ENCODE measurements at regions not wholly inside any gene's neighbourhood (a gene's known extent, or its start where the extent isn't known, plus 50 kb on each side); places are given as distances from the start of the nearest gene placed in this dataset.

DNA sequence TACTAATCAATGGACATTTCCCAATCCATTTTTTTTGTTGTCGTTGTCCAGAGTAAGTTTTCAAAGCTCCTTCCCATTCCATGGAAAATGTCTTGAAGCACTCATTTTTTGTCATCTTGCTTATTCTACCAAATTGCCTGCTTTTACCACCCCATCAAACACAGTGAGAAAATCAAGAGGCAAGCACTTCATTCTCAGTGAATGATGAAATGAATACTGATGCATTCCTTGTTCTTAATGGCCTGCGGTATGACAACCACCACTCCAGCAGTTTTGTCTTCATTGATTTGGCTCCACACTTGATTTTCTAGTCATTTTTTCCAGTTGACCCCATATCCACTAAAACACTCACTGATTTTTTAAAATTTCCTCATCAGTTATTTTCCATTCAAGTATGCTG lies 193.5 kb upstream of the ANKH start:
- Mint-ChIP-seq H3K27me3 (no peaks in the 10 kb centered on the region), H3K4me3 (no peak overlapping the region), H3K4me1 (ENCODE audit: low read depth) (no peaks in the 10 kb centered on the region), H3K9me3 (ENCODE audit: low read depth) (no peaks in the 10 kb centered on the region), H3K36me3 (no peaks in the 10 kb centered on the region), H3K27ac (no peak overlapping the region)

DNA sequence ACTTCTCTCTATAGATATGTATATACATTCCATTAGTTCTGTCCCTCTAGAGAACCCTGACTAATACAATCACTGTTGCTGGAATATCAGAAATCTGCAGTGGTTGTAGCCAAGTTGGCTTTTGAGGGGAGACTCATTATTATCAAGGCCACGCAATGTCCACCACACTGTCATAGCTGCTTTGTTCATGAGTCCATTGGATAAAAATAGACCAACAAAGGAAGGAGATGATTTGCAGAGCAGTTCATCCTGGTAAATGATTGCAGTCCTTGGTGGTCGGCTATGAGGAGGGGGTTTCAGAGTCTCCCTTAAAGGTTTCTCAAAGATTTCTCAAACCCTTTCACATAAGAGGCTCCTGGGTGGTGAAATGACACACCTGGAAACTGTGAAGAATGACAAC lies 192.8 kb upstream of the ANKH start:
- H3K4me1 Mint-ChIP-seq (ENCODE audit: low read depth) = no peaks in the 10 kb centered on the region
- H3K9me3 Mint-ChIP-seq (ENCODE audit: low read depth) = no peaks in the 10 kb centered on the region

DNA sequence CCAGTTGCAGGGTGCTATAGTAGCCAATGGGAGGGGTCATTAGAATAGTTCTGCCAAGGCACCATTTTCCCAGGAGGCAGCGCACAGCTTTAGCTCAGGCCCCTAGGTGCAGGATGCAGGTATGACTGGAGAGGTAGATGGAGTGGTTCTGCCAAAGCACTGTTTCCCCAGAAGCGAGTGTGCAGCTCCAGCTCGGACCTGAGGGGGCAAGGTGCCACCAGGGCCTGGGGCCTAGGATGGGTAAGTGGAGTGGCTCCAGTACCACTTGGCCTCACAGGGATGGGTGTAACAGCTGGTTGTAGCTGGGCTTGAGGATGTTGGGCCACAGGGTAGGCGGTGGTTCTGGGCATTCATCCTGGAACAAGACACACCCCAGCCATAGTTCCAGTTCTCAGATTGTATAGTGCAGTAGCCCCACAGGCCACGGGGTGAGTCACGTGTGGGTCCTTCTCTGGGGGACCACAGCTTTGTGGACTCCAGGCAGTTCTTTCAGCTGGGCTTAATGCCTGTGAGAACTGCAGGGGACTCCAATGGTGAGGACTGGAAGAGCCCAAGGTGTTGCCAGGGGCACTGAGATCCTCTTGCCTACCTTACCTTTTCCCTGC lies 185.5 kb upstream of the ANKH start:
- no peak overlapping the region for H3K4me3 Mint-ChIP-seq
- H3K4me1 Mint-ChIP-seq (ENCODE audit: low read depth) = no peaks in the 10 kb centered on the region
- peaks cover 4% of the 10 kb centered on the region for H3K36me3 Mint-ChIP-seq
- H3K27me3 Mint-ChIP-seq = peaks cover 9% of the 10 kb centered on the region
- no peak overlapping the region for H3K27ac Mint-ChIP-seq
- H3K9me3 Mint-ChIP-seq (ENCODE audit: low read depth) = peaks cover 7% of the 10 kb centered on the region

More for the DNA sequence above, 192.8 kb upstream of the ANKH start:
- Mint-ChIP-seq H3K4me3 (no peak overlapping the region), H3K27ac (no peak overlapping the region), H3K27me3 (no peaks in the 10 kb centered on the region), H3K36me3 (no peaks in the 10 kb centered on the region)

DNA sequence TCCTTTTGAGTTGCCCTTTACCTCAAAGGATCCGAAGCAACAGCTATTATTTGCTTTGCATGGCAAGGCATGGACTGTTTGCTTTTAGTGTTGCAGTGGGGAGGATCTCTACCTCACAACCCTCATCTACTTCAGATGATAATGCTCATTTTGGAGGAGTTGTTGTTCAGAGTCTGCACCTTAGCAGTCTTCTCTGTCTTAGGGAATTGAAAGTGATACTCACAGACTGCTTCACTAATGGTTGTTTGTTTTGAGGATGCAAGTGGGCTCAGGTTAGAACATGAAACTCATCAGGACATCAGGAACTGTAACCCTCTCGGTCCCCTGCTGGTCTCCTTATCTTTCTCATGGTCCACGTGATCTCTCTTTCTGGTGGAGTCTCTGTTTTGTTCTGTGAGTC lies 172.9 kb upstream of the ANKH start:
- Mint-ChIP-seq H3K9me3 (ENCODE audit: low read depth) (peaks cover 8% of the 10 kb centered on the region), H3K27me3 (peaks cover 5% of the 10 kb centered on the region), H3K36me3 (peaks cover 14% of the 10 kb centered on the region), H3K27ac (no peak overlapping the region), H3K4me3 (no peak overlapping the region), H3K4me1 (ENCODE audit: low read depth) (no peaks in the 10 kb centered on the region)

DNA sequence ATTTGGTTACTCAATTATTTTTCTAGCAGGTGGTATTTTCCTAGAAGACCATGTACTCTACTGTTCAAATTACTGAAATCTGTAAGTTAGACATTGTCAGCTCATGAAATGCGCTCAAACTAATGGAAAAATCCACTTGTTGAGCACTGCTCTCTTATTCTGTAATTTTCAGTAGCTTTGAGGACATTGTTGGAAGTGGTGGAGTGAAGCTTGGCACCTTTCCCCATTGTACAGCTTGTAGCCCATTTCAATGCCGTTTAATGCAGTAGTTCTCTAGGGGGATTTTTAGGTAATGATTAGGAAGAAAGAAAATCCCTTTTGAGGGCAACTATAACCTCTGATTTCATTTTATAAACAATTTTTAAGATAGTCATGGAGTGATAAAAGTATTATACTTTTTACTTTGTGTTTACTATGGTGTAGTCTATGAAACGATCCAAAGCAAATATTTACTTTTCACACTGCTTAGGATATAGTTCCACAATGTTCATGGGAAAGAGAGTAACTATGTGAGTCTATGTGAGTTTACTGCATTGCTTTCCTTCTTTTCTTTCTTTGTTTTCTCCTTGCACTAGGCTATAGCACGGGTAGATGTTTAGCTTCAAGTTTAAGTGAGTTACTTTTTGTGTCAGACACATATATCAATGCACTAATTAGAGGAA lies 165.8 kb upstream of the ANKH start:
- H3K36me3 Mint-ChIP-seq = peaks cover 20% of the 10 kb centered on the region
- no peak overlapping the region for H3K4me3 Mint-ChIP-seq
- H3K4me1 Mint-ChIP-seq (ENCODE audit: low read depth) = no peaks in the 10 kb centered on the region
- H3K27ac Mint-ChIP-seq = no peak overlapping the region
- H3K27me3 Mint-ChIP-seq = peaks cover 2% of the 10 kb centered on the region
- H3K9me3 Mint-ChIP-seq (ENCODE audit: low read depth) = peaks cover 8% of the 10 kb centered on the region

DNA sequence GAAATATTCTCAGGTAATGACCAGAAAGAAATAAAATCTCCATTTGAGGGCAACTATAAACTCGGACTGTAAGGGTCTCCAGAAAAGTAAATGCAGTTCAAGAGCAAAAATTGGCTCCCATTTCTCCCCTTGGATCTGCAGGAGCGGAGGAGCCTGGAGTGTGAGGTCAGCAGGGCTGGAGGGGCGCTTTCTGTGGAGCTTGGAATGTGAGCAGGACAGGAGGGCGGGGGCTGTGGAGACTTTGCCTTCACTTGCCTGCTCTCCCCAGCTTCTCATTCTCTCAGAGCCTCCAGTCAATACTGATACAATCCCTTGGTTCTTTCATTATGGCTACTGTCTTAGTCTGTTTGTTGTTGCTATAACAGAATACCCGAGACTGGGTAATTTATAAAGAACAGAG lies 162.8 kb upstream of the ANKH start:
- no peak overlapping the region for H3K27ac Mint-ChIP-seq
- peaks cover 4% of the 10 kb centered on the region for H3K36me3 Mint-ChIP-seq
- no peaks in the 10 kb centered on the region for H3K4me1 Mint-ChIP-seq (ENCODE audit: low read depth)
- H3K9me3 Mint-ChIP-seq (ENCODE audit: low read depth) = no peaks in the 10 kb centered on the region
- no peak overlapping the region for H3K4me3 Mint-ChIP-seq
- peaks cover 5% of the 10 kb centered on the region for H3K27me3 Mint-ChIP-seq

DNA sequence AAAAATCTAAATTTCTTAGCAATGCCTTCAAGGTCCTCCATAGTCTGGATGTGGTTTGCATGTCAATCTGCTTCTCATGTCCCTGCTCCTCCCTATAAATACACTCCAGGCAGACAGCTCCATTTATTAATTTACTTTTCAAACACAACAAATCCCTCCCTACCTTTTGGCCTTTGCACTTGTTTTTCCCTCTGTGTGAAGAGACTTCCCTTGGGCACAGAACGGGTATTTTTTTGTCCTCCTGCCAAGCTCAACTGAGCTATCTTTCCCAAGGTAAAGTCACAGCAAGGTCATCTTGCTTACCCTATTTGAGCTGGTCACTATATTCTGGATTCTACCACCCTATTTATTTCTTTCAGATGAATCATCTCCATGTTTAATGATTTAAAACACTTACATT lies 159.6 kb upstream of the ANKH start:
- H3K4me1 Mint-ChIP-seq (ENCODE audit: low read depth) = no peaks in the 10 kb centered on the region
- no peak overlapping the region for H3K4me3 Mint-ChIP-seq
- H3K9me3 Mint-ChIP-seq (ENCODE audit: low read depth) = no peaks in the 10 kb centered on the region
- H3K27me3 Mint-ChIP-seq = peaks cover 14% of the 10 kb centered on the region
- no peak overlapping the region for H3K27ac Mint-ChIP-seq
- H3K36me3 Mint-ChIP-seq = peaks cover 5% of the 10 kb centered on the region

DNA sequence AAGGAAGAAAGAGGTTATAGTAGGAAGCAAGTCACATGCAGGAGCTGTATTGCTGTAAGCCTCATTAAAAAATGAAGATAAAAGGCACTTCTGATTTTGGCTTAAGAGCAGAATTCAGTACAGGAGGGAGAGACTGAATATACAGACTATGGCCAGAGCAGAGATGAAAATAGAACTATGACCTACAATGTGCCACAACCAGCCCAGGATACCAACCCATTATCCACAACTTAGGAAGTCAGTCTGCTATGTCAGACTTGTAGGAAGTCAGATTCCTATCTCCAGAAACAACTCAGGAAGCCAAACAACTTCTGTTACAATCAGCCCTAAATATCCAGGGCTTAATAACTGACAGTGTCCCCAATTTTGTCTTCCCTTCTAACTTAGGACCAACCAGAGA lies 156.2 kb upstream of the ANKH start:
- Mint-ChIP-seq H3K36me3 (peaks cover 5% of the 10 kb centered on the region), H3K27ac (no peak overlapping the region), H3K4me1 (ENCODE audit: low read depth) (no peaks in the 10 kb centered on the region), H3K4me3 (no peak overlapping the region), H3K27me3 (peaks cover 20% of the 10 kb centered on the region), H3K9me3 (ENCODE audit: low read depth) (no peaks in the 10 kb centered on the region)

DNA sequence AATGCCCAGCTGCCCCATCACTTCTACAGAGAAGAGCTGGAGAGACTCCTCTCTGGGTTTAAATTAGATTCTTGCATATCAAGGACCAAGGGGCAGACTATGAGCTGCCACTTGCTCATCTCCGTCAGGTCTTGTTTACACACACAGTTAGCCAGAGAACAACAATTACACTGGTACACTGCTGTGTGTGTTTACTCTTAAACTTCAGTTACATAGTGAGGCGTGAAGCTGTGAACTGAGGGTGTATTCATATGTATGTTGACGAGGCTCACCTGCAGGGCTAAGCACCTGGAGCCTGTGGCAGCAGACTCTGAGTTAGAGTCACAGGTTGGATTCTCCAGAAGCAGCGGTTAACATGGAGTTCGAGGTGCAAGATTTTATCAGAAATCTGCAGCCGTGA lies 155.4 kb upstream of the ANKH start:
- Mint-ChIP-seq H3K9me3 (ENCODE audit: low read depth) (no peaks in the 10 kb centered on the region), H3K36me3 (peaks cover 5% of the 10 kb centered on the region), H3K27me3 (peaks cover 17% of the 10 kb centered on the region), H3K27ac (no peak overlapping the region), H3K4me1 (ENCODE audit: low read depth) (no peaks in the 10 kb centered on the region), H3K4me3 (no peak overlapping the region)

DNA sequence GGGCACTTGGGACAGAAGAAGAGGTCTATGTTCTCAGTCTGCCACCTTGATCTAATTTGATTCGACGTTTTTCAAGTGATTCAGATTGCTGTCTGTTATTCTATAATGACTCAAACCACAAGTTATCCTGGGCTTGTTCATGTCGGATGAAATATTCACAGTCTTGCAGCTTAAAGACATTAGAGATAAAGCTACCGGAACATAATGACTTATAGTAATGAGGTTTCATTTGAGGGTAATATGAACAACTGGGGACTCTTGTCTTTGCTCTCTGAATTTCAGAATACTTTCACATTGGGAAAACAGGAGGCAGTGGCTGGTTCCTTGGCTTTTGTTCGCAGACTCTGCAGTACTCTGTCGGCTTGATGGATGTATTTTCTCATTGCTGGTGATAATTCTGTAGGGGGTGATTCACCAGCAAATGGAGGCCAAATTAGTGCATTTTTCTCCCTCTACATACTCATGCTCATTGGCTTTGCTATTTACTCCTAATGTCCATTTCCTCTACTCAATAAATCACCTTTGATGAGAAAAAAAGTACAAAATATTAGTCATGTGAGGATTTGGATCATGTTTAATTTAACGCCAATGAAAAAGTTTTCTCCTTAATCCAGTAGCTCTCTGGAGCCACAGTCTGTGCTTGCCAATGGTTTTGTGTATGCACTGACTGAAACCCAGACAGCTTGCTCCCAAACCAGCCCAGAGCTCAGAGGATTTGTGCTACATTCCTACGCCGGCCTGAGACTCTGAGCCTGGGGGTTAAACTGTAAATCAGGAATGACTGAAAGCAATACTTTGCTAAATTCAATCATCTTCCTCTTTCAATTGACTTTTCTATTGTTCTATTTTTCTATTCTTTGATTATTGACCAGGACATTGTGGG lies 154.7 kb upstream of the ANKH start:
- no peak overlapping the region for H3K27ac Mint-ChIP-seq
- H3K9me3 Mint-ChIP-seq (ENCODE audit: low read depth) = no peaks in the 10 kb centered on the region
- no peak overlapping the region for H3K4me3 Mint-ChIP-seq
- peaks cover 17% of the 10 kb centered on the region for H3K27me3 Mint-ChIP-seq
- peaks cover 5% of the 10 kb centered on the region for H3K36me3 Mint-ChIP-seq
- no peaks in the 10 kb centered on the region for H3K4me1 Mint-ChIP-seq (ENCODE audit: low read depth)

DNA sequence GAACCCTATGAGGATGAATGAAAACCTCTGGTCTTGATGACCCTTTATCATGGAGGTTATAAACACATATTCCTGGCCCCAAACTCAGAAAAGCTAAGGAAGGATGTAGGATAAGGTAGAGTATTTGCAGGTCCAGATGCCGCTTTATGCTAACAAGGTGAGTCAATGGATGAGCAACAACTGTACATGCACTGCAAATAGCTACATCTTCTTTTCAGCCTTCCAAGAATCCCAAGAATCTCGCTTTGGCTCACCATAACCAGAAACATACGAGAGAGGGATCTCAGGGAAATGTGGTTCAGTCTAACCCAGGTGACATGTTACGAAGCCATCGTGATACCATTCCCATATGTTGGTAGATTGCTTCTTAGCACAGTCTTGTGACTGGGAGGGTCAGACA lies 152.3 kb upstream of the ANKH start:
- H3K27me3 Mint-ChIP-seq = peaks cover 17% of the 10 kb centered on the region
- peaks cover 5% of the 10 kb centered on the region for H3K36me3 Mint-ChIP-seq
- H3K4me1 Mint-ChIP-seq (ENCODE audit: low read depth) = no peaks in the 10 kb centered on the region
- no peak overlapping the region for H3K27ac Mint-ChIP-seq
- no peaks in the 10 kb centered on the region for H3K9me3 Mint-ChIP-seq (ENCODE audit: low read depth)
- no peak overlapping the region for H3K4me3 Mint-ChIP-seq

DNA sequence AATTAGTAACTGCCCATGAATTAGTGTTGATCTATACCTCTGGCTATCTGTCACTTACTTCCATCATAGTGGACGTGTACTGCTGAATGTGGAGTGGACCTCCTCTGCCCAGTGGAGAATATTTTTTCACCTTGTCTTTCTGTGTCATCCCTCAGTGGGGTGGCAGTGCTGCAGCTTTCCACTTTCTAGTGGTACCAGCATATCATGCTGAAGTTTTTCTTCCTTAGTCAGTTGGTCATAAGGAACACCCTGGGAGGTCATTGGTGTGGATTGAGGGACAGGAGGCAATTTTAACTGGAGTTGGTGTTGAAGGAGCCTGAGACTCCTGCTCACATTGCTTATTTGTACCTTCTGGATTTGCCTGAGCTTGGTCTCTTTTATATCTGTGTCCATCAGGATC lies 151.7 kb upstream of the ANKH start:
- H3K27ac Mint-ChIP-seq = no peak overlapping the region
- peaks cover 14% of the 10 kb centered on the region for H3K27me3 Mint-ChIP-seq

DNA sequence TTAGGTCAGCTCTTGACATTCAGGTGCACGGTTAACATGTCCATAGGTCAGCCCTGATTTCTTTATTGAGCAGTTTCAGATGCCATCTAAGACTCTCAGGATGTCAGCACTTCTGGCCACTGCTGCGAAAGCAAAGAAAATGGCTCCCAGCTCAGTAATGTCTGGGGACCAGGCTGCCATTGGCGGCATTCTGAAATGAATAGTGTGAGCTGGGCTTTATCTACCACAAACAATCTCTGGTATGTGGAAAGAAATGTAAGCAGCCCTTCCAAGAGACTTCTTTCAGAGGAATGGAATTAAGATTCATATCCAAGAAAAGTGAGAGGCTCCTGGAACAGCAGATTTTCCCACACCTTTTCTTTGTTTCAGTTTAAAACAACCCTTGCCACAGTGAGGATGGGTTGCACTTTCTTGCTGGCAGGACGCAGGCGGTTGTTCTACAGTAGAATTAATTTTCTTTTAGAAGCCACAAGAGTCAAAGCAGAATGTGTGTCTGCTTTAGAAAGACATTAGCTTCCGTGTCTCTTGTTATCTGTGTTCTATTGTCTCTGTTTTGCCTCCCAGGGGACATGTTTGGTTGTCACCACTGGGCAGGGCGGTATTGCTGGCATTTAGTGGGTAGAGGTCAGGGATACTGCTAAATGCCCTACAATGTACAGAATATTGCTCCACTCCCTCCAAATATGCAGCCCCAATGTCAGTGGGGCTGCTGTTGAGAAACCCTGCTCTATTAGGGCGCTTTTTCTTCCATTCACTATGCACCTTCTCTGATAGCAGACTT lies 149.9 kb upstream of the ANKH start:
- no peak overlapping the region for H3K27ac Mint-ChIP-seq
- H3K36me3 Mint-ChIP-seq = no peaks in the 10 kb centered on the region
- no peaks in the 10 kb centered on the region for H3K9me3 Mint-ChIP-seq (ENCODE audit: low read depth)
- H3K4me3 Mint-ChIP-seq = no peak overlapping the region
- H3K27me3 Mint-ChIP-seq = peaks cover 6% of the 10 kb centered on the region
- H3K4me1 Mint-ChIP-seq (ENCODE audit: low read depth) = no peaks in the 10 kb centered on the region

More for the DNA sequence above, 151.7 kb upstream of the ANKH start:
- no peaks in the 10 kb centered on the region for H3K9me3 Mint-ChIP-seq (ENCODE audit: low read depth)
- no peaks in the 10 kb centered on the region for H3K4me1 Mint-ChIP-seq (ENCODE audit: low read depth)
- no peak overlapping the region for H3K4me3 Mint-ChIP-seq
- peaks cover 5% of the 10 kb centered on the region for H3K36me3 Mint-ChIP-seq

DNA sequence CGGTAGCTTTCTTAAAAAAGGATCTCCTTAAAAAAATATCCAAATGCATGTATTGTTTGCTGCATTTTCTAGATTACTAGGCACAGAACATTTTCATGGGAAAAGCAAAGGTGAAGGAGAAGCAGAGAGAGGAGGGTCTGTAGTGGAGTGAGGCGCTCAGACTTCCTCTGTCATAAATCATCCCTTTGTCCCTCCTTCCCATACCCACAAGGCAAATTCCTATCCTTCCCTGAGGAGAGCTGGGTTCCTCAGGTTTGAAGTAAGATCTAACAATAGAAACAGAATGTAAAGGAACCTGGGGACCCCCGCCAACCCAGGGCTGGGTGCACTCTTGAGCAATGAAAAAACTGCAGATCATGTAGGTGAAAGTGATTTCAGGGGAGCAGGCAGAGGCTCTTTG lies 149.2 kb upstream of the ANKH start:
- peaks cover 4% of the 10 kb centered on the region for H3K27me3 Mint-ChIP-seq
- H3K27ac Mint-ChIP-seq = no peak overlapping the region
- H3K36me3 Mint-ChIP-seq = no peaks in the 10 kb centered on the region
- H3K9me3 Mint-ChIP-seq (ENCODE audit: low read depth) = no peaks in the 10 kb centered on the region
- H3K4me1 Mint-ChIP-seq (ENCODE audit: low read depth) = no peaks in the 10 kb centered on the region
- no peak overlapping the region for H3K4me3 Mint-ChIP-seq

DNA sequence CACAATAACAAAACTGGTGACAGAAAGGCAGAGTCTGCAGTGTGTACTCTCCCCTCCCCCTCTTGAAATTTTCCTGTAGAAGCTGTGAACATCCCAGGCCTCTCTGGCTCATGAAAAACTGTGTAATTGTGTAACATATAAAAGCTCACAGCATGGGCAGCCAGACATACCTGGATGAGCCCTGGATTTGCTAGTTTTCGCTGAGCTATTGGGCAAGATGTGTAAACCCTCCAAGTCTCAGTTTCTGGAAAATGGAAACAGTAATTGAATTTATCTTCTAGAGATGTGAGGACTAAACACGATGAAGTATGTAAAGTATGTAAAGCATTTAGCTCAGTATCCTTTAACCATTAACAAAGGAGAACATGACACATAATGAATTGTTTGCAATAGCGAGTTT lies 143.2 kb upstream of the ANKH start:
- no peaks in the 10 kb centered on the region for H3K4me1 Mint-ChIP-seq (ENCODE audit: low read depth)

More for the DNA sequence above, 143.2 kb upstream of the ANKH start:
- H3K4me3 Mint-ChIP-seq = no peak overlapping the region
- H3K9me3 Mint-ChIP-seq (ENCODE audit: low read depth) = no peaks in the 10 kb centered on the region
- H3K36me3 Mint-ChIP-seq = no peaks in the 10 kb centered on the region
- no peaks in the 10 kb centered on the region for H3K27me3 Mint-ChIP-seq
- no peak overlapping the region for H3K27ac Mint-ChIP-seq
